CD4-positive, alpha-beta T cell treated with Interferon gamma for 1 hour (primary cell): ENCODE measurements at regions not wholly inside any gene's neighbourhood (a gene's known extent, or its start where the extent isn't known, plus 50 kb on each side); places are given as distances from the start of the nearest gene placed in this dataset.
"Not testable (repeated sequence)": the region's sequence is repeated elsewhere in the genome, so short reads cannot be mapped to it uniquely, and the experiment has no call there.

Experiments used
- DNase-seq: peaks from one replicate; pipeline ENCODE4 v3.0.0-alpha.2; 2020

GRCh38 chr2:215742021-215742420 lies 271.3 kb downstream of the MREG start:
- no peak for DNase-seq

GRCh38 chr2:215740071-215740470 lies 273.3 kb downstream of the MREG start:
- DNase-seq, result no peak

- no peak for DNase-seq
Observed at GRCh38 chr2:215738351-215738750, 275.0 kb downstream of the MREG start.

- DNase-seq, result no peak
Observed at GRCh38 chr2:215737477-215737876, 275.9 kb downstream of the MREG start.

GRCh38 chr2:215736653-215737290 lies 276.6 kb downstream of the MREG start:
- no peak for DNase-seq

GRCh38 chr2:215731108-215731658 lies 282.2 kb downstream of the MREG start:
- no peak for DNase-seq

GRCh38 chr2:215729985-215730620 lies 283.2 kb downstream of the MREG start:
- no peak for DNase-seq

- DNase-seq, result no peak
Observed at GRCh38 chr2:215728504-215729065, 284.8 kb downstream of the MREG start.

- DNase-seq, result no peak
Observed at GRCh38 chr2:215727507-215728503, 285.5 kb downstream of the MREG start.

GRCh38 chr2:215726070-215726469 lies 287.3 kb downstream of the MREG start:
- DNase-seq, result no peak

- no peak for DNase-seq
Observed at GRCh38 chr2:215724146-215724545, 288.3 kb upstream of the FN1 start.

GRCh38 chr2:215723631-215724011 lies 287.8 kb upstream of the FN1 start:
- no peak for DNase-seq

- DNase-seq, result no peak
Observed at GRCh38 chr2:215722986-215723630, 287.2 kb upstream of the FN1 start.

- no peak for DNase-seq
Observed at GRCh38 chr2:215722125-215722524, 286.3 kb upstream of the FN1 start.

GRCh38 chr2:215721515-215721914 lies 285.6 kb upstream of the FN1 start:
- DNase-seq, result not testable (repeated sequence)

- DNase-seq, result no peak
Observed at GRCh38 chr2:215718890-215719289, 283.0 kb upstream of the FN1 start.

- DNase-seq, result no peak
Observed at GRCh38 chr2:215718436-215718835, 282.6 kb upstream of the FN1 start.

- DNase-seq, result no peak
Observed at GRCh38 chr2:215717501-215718381, 281.9 kb upstream of the FN1 start.

- no peak for DNase-seq
Observed at GRCh38 chr2:215716956-215717355, 281.1 kb upstream of the FN1 start.

- no peak for DNase-seq
Observed at GRCh38 chr2:215712871-215713790, 277.3 kb upstream of the FN1 start.
